OCI-LY1 (cell line): ENCODE measurements at regions not wholly inside any gene's neighbourhood (a gene's known extent, or its start where the extent isn't known, plus 50 kb on each side); places are given as distances from the start of the nearest gene placed in this dataset.
"Not testable (repeated sequence)": the region's sequence is repeated elsewhere in the genome, so short reads cannot be mapped to it uniquely, and the experiment has no call there.

Experiments
- CTCF ChIP-seq: fragments of 200-600 bp; sonication (generic), shearing (Covaris generic); IDR thresholded peaks from 2 replicates; pipeline ENCODE4 v1.5.1; 2017; ENCODE audit warnings: mild to moderate bottlenecking, antibody characterized with exemption, low read length, moderate library complexity, mixed read lengths
- EZH2 ChIP-seq: fragments of 200-600 bp; sonication (generic), shearing (Covaris generic); IDR thresholded peaks from 2 replicates; pipeline ENCODE4 v1.8.0; 2017; ENCODE audit warnings: borderline replicate concordance, mixed run types, mild to moderate bottlenecking, antibody characterized with exemption, low read length, moderate library complexity, mixed read lengths

GRCh38 chr11:47921080-47921555 lies 59.2 kb upstream of the PTPRJ start:
- TF ChIP-seq EZH2, CTCF: not testable (repeated sequence)
